Sigmoid colon (tissue), 4 donors: ENCODE measurements at regions not wholly inside any gene's neighbourhood (a gene's known extent, or its start where the extent isn't known, plus 50 kb on each side); places are given as distances from the start of the nearest gene placed in this dataset.

Source experiments
- CTCF ChIP-seq, 4 experiments: fragments of 450-650 bp in 3 of 4; fragments of 200-600 bp in 1 of 4; IDR thresholded peaks; one replicate each; pipeline ENCODE4 v1.5.1; 2016 to 2019; ENCODE audit warnings: antibody characterized with exemption in 4 of 4, mild to moderate bottlenecking in 3 of 4, moderate library complexity in 2 of 4
- POLR2A ChIP-seq, 2 donors: fragments of 450-650 bp; IDR thresholded peaks; one replicate each; pipeline ENCODE4 v1.6.1; 2016; ENCODE audit warnings: antibody characterized with exemption in 2 of 2, mild to moderate bottlenecking in 2 of 2, moderate library complexity in 2 of 2
- POLR2AphosphoS5 ChIP-seq, 4 donors: sonication (generic); formaldehyde crosslinking; IDR thresholded peaks; one replicate each; pipeline ENCODE4 v1.6.1; 2017; ENCODE audit warnings: antibody characterized with exemption in 4 of 4

- TF ChIP-seq POLR2A (IDR thresholded peaks at IDR 0.05) (no peak), CTCF (IDR thresholded peaks at IDR 0.05) (no peak), POLR2AphosphoS5 (IDR thresholded peaks at IDR 0.05) (no peak)
Observed at GRCh38 chr13:63167699-63168337, 1752.2 kb upstream of the PCDH20 start.
